ENCODE measurements at regions not wholly inside any gene's neighbourhood (a gene's known extent, or its start where the extent isn't known, plus 50 kb on each side); places are given as distances from the start of the nearest gene placed in this dataset.

DNA sequence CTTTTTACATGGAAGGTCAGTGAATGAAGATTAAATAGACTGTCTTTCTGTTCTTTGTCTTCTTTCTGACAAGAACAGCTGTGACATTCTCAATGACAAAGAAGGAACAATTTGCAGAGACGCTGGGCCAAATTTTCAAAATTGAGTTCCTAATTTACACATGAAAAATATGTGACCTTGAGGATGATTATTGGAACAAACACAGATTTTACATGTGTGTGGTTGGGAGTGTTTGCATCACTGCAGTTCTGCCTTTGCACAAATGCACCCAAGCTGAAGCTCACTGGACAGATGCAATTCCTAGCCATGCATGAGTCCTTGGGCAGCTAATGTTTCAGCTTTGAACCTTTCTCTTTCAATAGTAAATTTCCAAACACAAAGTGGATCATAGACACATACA is 350.8 kb downstream of the QKI start:
- TF ChIP-seq ELF4 (IDR thresholded peaks at IDR 0.05) (no peak), LEF1 (IDR thresholded peaks at IDR 0.05; ENCODE audit: borderline replicate concordance) (no peak), ZNF384 (IDR thresholded peaks at IDR 0.05) (no peak), FOXK2 (IDR thresholded peaks at IDR 0.05) (no peak)

Measured in HEK293T (cell line).